ENCODE measurements at regions not wholly inside any gene's neighbourhood (a gene's known extent, or its start where the extent isn't known, plus 50 kb on each side); places are given as distances from the start of the nearest gene placed in this dataset.
A peak's percentile ranks its signal among the peaks of the same experiment; 100 is the strongest.

DNA sequence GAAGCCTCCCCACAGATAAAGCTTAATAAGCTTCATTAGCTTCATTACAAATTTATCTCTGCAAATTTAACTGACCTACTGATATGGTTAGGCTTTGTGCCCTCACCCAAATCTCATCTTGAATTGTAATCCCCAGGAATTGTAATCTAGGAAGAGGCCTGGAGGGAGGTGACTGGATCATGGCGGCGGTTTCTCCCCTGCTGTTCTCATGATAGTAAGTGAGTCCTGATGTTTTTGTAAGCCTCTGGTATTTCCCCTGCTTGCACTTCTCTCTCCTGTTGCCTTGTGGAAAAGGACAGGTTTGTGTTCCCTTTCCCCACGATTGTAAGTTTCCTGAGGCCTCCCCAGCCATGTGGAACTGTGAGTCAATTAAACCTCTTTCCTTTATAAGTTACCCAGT, 226.1 kb upstream of the TTC14 start:
- no peaks in the 10 kb centered on the region for H3K9me3 ChIP-seq (ENCODE audit: control insufficient read depth, insufficient read depth, low read depth, low read length)
- H3K36me3 ChIP-seq (ENCODE audit: control insufficient read depth, insufficient read depth, low read length): no peaks in the 10 kb centered on the region
- no peak overlapping the region for H3K4me3 ChIP-seq (replicated peaks in 1 of 4; ENCODE audit: control extremely low read depth in 1 of 4, insufficient read depth in 1 of 4, low read depth in 3 of 4, low read length in 4 of 4)
- H3K4me1 ChIP-seq (ENCODE audit: control insufficient read depth, extremely low read depth, insufficient read depth, low read length): no peaks in the 10 kb centered on the region
- DNase-seq (ENCODE audit: low read depth in 2 of 2): no peak
- H2AFZ ChIP-seq (ENCODE audit: low read length): no peak overlapping the region
- no peak overlapping the region for H3K27ac ChIP-seq (ENCODE audit: insufficient read depth, low read length)
- no peaks in the 10 kb centered on the region for H3K27me3 ChIP-seq (ENCODE audit: control insufficient read depth, insufficient read depth, low read length)
- no peaks in the 10 kb centered on the region for H3K79me2 ChIP-seq (ENCODE audit: control insufficient read depth, insufficient read depth, low read length)
- TF ChIP-seq EZH2 (IDR thresholded peaks at IDR 0.05; ENCODE audit: low read length, missing control alignments): no peak
- TF ChIP-seq, protein P1, sequence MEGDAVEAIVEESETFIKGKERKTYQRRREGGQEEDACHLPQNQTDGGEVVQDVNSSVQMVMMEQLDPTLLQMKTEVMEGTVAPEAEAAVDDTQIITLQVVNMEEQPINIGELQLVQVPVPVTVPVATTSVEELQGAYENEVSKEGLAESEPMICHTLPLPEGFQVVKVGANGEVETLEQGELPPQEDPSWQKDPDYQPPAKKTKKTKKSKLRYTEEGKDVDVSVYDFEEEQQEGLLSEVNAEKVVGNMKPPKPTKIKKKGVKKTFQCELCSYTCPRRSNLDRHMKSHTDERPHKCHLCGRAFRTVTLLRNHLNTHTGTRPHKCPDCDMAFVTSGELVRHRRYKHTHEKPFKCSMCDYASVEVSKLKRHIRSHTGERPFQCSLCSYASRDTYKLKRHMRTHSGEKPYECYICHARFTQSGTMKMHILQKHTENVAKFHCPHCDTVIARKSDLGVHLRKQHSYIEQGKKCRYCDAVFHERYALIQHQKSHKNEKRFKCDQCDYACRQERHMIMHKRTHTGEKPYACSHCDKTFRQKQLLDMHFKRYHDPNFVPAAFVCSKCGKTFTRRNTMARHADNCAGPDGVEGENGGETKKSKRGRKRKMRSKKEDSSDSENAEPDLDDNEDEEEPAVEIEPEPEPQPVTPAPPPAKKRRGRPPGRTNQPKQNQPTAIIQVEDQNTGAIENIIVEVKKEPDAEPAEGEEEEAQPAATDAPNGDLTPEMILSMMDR (conservative IDR thresholded peaks at IDR 0.05 in 1 of 2, IDR thresholded peaks at IDR 0.05 in 1 of 2; ENCODE audit: low read depth in 1 of 2, low read length in 2 of 2): no peak
- H3K9ac ChIP-seq (ENCODE audit: insufficient read depth, low read length): no peak overlapping the region
- H3K4me2 ChIP-seq (ENCODE audit: extremely low read depth, insufficient read depth, low read length): no peak overlapping the region
- H4K20me1 ChIP-seq (ENCODE audit: control insufficient read depth, extremely low read depth, insufficient read depth, low read length): no peaks in the 10 kb centered on the region

- Histone ChIP-seq H3K9ac (ENCODE audit: insufficient read depth, low read length) (no peak overlapping the region), H3K4me2 (ENCODE audit: extremely low read depth, insufficient read depth, low read length) (no peak overlapping the region), H3K27ac (ENCODE audit: insufficient read depth, low read length) (no peak overlapping the region), H3K36me3 (ENCODE audit: control insufficient read depth, insufficient read depth, low read length) (no peaks in the 10 kb centered on the region), H3K27me3 (ENCODE audit: control insufficient read depth, insufficient read depth, low read length) (no peaks in the 10 kb centered on the region), H3K79me2 (ENCODE audit: control insufficient read depth, insufficient read depth, low read length) (no peaks in the 10 kb centered on the region), H3K9me3 (ENCODE audit: control insufficient read depth, insufficient read depth, low read depth, low read length) (no peaks in the 10 kb centered on the region), H4K20me1 (ENCODE audit: control insufficient read depth, extremely low read depth, insufficient read depth, low read length) (no peaks in the 10 kb centered on the region), H2AFZ (ENCODE audit: low read length) (no peak overlapping the region), H3K4me1 (ENCODE audit: control insufficient read depth, extremely low read depth, insufficient read depth, low read length) (no peaks in the 10 kb centered on the region), H3K4me3 (replicated peaks in 1 of 4; ENCODE audit: control extremely low read depth in 1 of 4, insufficient read depth in 1 of 4, low read depth in 3 of 4, low read length in 4 of 4) (no peak overlapping the region)
- TF ChIP-seq EZH2 (IDR thresholded peaks at IDR 0.05; ENCODE audit: low read length, missing control alignments): no peak
- TF ChIP-seq, protein P1 (conservative IDR thresholded peaks at IDR 0.05 in 1 of 2, IDR thresholded peaks at IDR 0.05 in 1 of 2; ENCODE audit: low read depth in 1 of 2, low read length in 2 of 2): no peak
- DNase-seq (ENCODE audit: low read depth in 2 of 2): no peak
These were observed 223.5 kb upstream of the TTC14 start for GRCh38 chr3:180378496-180378895.

DNA sequence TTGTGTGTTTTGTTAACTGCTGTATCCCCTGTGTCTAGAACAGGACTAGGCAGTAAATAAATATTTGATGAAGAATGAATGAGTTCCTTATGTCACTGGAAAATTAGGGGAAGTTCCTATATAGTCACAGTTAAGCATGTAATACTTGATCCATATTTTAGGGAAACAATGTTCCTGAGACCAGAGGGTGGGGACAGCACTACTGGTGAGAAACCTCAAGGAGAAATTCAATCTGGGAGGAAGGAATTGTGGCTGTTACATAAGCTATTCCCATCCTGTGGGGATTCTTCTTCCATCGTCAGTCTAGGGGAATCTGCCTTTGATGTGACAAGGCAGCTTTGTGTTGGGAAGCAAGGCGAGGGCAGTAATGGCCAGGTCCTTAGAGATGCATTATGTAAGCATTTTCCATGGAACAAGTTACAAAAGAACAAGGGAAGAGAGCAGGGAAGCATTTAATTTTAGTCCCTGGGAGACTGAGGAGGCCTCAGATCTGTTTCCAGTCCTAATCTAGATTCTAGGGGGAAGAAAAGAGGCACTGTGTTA, 219.3 kb upstream of the TTC14 start:
- no peak overlapping the region for H3K4me3 ChIP-seq (replicated peaks in 1 of 4; ENCODE audit: control extremely low read depth in 1 of 4, insufficient read depth in 1 of 4, low read depth in 3 of 4, low read length in 4 of 4)
- TF ChIP-seq, protein P1 (conservative IDR thresholded peaks at IDR 0.05 in 1 of 2, IDR thresholded peaks at IDR 0.05 in 1 of 2; ENCODE audit: low read depth in 1 of 2, low read length in 2 of 2): no peak
- TF ChIP-seq EZH2 (IDR thresholded peaks at IDR 0.05; ENCODE audit: low read length, missing control alignments): no peak
- no peaks in the 10 kb centered on the region for H3K36me3 ChIP-seq (ENCODE audit: control insufficient read depth, insufficient read depth, low read length)
- no peak for DNase-seq (ENCODE audit: low read depth in 2 of 2)
- no peak overlapping the region for H3K9ac ChIP-seq (ENCODE audit: insufficient read depth, low read length)
- H3K27me3 ChIP-seq (ENCODE audit: control insufficient read depth, insufficient read depth, low read length): no peaks in the 10 kb centered on the region
- H3K4me2 ChIP-seq (ENCODE audit: extremely low read depth, insufficient read depth, low read length): no peak overlapping the region
- no peaks in the 10 kb centered on the region for H3K9me3 ChIP-seq (ENCODE audit: control insufficient read depth, insufficient read depth, low read depth, low read length)
- H4K20me1 ChIP-seq (ENCODE audit: control insufficient read depth, extremely low read depth, insufficient read depth, low read length): no peaks in the 10 kb centered on the region
- no peaks in the 10 kb centered on the region for H3K4me1 ChIP-seq (ENCODE audit: control insufficient read depth, extremely low read depth, insufficient read depth, low read length)
- no peak overlapping the region for H3K27ac ChIP-seq (ENCODE audit: insufficient read depth, low read length)
- no peaks in the 10 kb centered on the region for H3K79me2 ChIP-seq (ENCODE audit: control insufficient read depth, insufficient read depth, low read length)
- peak overlapping the region; percentile 37 for H2AFZ ChIP-seq (ENCODE audit: low read length)

All from fibroblast of lung (primary cell).